HG03045 (cell line): ENCODE measurements at regions not wholly inside any gene's neighbourhood (a gene's known extent, or its start where the extent isn't known, plus 50 kb on each side); places are given as distances from the start of the nearest gene placed in this dataset.

Experiments used
- ATAC-seq: cut with Tn5 transposase; IDR thresholded peaks from one replicate; pipeline ENCODE4 v1.9.1; 2021; ENCODE audit warnings: mild to moderate bottlenecking, moderate library complexity; ENCODE audit not compliant: unreplicated experiment

DNA sequence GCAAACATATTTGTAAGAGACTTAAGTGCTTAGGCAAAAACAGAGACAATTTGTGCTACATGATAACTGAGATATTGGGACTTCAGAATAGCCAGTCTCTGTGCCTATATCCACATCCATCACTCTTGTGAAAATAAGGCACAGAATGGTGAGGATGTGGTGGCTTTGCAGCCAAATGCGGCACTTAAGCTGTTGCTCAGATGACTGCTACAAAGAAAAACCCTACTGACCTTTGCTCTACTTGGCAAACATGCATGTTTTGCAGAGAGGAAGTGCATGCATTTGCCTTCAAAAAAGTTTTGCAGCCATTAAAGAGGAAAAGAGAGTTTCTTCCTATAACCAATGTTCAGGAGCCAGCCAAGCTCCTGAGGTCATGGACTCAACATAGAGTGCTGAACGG is 675.0 kb upstream of the KIRREL3 start:
- ATAC-seq: no peak

DNA sequence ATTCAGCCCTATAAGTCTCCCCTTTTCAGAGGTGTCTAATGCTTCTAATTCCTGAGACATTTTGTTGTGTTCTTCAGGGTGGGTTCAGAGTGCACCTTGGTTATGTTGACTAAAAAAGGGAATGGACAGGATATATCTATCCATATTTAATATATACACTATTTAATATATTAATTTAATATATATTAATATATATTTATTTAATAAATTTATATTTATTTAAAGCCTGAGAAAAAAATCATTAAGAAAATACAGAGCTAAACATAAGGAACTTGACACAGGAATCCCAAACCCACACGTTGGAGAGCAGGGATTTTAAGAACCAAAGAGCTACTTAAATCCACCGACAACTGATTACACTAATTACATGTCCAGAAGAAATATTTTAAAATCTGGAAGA is 674.2 kb upstream of the KIRREL3 start:
- no peak for ATAC-seq

DNA sequence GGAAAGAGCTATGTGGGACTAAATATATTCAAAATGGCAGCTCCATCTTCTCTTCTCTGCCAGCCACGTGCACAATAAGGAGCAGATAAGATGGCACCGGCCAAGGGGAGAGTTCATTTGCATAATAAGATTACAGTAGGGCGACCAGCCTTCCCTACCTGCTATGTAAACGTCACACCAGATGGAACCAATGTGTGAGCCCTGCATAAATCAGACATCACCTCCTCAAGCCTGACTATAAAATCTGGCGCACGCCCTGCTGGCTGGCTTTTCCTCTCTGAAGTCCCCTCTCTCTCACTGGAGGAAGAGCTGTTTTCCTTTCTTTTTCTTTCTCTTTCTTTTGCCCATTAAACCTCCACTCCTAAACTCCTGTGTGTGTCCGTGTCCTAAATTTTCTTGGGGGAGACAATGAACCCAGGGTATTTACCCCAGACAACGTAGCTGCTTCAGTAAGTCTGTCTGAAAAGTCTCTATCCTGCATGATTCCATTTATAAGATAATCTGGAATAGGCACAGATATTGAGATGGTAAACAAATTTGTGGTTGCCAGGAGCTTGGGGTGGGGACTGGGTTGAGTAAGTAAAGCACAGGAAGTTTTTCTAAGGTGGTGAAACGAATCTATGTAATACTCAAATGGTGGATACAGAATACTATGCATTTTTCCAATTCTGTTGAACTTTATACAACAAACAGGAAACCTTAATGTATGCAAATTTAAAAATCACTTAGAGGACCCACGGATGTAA is 670.0 kb upstream of the KIRREL3 start:
- no peak for ATAC-seq

DNA sequence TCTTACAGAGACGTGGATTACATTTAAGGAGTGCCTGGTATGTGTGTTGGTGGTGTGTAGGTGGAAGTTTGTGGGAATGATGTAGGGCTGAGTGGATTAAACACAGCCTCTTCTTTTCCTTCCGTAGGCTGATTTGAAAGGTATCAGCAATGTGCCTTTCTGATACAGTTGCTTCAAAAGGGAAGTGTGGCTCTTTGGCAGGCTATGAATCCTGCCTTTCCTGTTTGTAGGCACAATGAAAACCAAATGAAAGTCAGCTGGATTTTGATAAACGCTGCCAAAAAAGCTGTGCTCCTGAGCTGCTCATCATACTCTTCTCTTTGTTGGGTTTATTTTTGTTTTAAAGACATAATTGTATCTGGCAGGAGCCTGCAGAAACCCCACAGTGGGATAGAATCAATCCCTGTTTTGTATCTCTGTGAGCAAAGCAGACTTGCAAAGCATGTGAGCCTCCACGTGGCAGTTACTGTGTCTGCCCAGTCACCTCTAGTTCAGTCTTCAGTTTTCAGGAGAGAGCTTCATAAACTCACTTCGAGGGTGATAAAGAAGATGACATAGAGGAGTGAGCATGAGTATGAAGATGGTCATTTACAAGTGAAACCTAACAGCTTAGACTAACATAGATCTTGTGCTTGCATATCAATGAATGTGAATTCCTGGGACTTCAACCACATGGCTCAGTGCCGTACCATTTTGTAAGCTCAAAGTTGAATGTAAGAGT is 655.7 kb upstream of the KIRREL3 start:
- no peak for ATAC-seq

DNA sequence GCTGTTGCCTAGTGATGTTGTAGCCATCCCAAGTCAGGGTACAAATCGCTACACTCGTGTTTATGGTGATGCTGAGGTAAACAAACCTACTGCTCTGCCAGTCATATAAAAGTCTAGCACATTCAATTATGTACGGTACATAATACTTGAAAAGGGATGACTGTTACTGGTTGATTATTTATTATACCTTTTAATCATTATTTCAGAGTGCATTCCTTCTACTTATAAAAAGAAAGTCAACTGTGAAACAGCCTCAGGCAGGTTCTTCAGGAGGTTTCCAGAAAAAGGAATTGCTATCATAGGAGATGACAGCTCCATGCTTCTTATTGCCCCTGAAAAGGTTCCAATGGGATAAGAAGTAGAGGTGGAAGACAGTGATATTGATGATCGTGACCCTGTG is 652.5 kb upstream of the KIRREL3 start:
- no peak for ATAC-seq

DNA sequence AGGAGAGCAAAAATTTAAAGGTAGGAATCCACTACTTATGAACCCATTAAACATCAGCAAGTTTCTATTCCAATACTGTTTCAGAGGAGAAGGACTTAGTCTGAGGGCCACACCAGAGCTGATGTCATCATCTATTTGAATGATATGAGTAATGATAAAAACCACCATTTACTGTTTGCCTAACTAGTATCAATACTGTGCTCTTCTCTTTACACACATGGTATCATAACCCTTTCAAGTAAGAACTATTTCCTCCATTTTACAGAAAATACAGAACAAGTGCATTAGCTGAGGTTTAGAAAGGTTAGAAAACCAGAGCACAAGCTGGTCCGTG is 651.3 kb upstream of the KIRREL3 start:
- no peak for ATAC-seq

DNA sequence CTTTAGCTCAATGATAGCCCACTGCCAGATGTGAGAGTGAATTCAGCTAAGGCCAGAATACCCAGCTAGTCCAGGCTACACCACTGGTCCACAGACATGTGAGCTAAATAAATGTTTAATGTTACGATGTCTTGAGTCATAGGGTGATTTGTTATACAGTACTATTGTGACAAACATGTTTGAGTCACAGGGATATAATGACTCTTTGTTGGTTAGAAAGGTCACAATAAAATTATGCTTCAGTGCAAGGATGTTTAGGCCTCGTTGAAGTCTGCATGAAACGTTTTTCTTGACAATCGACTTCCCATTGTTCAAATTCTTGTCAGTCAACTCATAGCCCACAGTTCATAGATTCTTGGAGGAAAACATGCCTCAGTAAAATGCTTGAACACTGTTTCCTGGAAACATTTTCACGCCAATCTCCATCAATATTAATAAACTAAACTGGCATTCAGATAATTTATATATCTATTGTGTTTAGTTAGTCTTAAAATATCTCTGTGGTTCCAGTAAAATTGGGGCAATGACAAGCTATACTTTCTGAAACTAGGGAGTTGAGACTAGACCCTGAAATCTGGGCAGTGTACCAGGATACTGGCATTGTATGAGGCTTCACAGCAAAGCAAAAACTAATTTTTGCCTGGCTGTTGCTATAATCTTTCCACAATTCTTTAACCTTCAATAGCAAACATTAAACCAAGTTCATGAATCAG is 650.8 kb upstream of the KIRREL3 start:
- ATAC-seq: no peak

DNA sequence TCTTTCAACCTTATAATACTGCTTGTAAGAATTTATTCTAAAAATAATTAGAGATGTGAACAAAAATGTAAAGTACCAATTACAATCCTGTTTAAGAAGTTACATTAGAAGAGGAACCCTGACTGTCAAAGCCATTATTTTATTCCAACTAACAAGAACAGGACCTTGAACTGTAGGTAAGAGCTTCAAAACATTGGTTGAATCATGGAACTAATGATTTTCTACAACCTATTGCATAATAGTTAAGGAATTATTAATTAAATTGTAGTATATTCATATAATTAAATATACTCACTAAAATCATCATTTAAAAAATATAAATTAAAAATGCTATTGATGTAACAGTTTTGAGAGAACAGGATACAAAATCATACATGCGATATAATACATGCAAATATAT is 649.4 kb upstream of the KIRREL3 start:
- no peak for ATAC-seq

DNA sequence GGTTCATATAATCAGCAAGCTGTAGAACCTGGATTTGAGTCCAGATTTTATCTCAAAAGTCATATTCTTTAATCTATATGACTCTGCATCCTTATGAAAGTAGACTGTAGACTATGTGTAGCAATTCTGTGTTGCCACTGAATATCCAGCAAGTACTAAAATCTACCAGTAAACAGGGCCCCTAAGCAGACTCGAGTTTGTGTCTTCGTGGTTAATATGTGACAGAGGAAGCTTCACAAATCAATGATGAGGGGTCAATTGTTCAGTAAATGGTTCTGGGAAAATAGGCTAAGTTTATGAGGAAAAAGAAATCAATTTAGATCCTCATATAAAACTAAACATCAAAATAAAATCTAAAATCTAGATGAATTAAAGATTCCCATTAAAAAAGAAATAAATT is 648.5 kb upstream of the KIRREL3 start:
- no peak for ATAC-seq

DNA sequence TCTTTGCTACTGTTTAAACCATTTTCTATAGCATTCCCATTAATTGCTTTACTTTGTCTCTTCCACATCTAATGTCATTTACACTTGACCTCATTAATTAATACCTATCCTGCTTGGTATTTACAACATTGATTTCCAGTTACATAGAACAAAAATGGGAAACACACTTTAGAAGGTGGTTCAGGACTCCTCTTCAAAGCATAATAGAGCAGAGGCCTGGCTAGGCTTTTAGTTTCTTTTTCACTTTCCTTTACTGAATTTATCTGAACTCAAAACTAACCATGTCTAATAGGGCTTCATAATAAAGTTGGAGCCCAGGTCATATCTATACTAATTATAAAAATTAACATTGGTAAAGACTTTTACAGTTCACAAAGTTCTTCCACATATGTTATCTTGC is 648.0 kb upstream of the KIRREL3 start:
- no peak for ATAC-seq

DNA sequence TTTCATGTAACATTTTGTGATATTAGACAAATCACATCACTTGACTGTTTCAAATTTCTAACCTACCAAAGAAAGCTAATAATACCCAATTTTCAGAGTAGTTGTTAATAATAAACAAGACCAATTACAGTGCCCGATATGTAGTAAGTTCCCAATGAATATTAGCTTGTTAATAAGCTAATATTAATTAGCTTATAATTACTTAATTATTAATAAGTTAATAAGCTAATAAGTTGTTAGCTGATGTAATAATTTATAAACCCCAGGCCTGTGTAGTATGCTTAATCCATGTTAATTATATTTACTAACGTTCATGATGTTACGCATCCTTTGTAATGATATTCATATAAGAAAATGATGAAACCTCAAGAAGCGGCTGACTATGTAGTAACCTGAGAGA is 643.8 kb upstream of the KIRREL3 start:
- no peak for ATAC-seq

DNA sequence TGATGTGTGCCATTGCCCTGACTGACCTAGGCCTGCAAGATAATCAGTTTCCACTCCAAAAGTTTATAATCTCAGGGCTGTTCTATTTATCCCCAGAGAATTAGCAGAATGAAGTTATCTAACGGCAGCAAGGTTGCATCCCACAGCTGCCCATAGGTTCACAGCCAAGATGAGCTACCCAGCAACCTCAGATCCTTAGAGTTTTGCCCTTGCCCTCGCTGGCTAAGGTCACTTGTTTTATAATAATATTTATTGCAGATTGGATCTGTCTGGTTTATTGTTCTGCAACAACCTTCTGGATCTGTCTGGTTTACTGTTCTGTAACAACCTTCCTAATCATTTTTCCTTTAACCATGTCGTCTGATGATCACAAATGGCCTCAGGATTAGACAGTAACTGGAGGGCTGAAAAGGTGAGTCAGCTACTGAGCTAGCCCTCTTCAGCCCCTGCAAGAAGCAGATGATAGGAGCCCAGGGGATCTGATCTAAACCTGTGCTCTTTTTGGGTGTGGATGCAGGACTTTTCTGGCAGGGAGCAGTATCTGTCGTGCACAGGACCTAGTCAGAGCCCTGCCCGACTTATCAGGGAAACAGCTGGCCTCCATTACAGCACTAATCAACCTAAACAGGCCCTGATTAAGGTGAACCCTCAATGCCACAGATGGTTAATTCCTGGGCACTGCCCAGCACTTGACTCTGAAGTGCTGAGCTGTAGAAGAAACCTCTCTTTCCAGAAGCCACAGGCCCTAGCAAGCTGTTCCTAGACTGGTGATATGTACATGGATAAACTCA is 642.9 kb upstream of the KIRREL3 start:
- no peak for ATAC-seq

DNA sequence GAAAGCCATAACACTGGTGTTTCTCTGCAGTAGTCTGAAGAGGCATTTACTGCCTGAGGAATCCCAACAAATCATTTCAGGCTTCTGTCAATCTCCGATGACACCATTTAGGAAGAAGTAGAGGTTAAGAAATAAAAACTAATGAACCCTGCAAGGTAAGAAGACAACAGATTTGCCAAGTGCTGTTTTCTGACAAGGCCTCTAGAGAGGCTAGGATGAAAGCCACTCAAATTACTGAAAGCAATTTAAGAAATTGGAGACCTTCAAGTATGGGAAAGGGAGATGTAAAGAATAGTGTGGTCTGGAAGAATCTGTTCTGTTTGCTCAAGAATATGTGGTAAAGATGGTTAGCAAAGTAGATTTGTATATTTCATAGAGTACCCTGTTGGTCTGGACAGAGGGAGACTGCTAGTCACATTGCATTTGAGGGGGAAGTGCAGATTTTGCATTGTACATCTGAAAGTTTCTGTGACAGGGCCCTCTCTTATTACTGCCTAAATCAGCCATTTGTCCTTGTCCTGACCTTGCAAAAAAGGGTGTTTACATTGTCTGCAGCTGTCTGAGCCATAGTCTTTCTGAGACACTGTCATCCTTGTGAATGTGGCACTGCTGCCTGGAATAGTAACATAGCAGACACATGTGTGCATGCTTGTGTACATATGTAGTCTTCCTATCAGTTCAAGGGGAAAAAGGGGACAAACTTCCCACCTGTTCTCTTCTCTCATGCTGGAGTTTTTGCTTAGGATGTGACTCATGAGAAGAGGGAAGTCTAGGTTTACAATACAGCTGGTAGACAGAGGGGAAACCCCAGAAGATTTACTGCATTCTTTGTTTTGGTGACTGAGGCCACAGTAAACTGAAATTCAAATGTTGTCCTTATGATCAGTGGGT is 640.2 kb upstream of the KIRREL3 start:
- ATAC-seq: no peak

DNA sequence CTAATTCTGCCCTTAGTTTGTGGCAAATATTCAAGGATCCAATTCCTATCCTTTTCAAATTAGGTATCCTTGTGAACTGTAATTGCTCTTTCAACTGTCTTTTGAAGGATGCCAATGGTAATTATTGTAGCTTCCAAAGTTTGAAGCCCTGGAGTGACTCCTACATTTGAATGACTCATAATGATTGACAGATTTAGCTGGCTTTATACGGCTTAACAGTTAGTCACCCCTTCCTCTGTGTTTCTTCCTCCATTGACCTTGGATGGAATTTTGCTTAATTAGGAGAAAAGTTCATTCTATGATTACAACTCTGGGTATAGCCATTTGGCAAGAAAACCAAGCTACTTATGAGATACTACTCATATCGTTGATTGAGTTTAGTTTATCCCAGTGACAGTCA is 639.3 kb upstream of the KIRREL3 start:
- no peak for ATAC-seq

DNA sequence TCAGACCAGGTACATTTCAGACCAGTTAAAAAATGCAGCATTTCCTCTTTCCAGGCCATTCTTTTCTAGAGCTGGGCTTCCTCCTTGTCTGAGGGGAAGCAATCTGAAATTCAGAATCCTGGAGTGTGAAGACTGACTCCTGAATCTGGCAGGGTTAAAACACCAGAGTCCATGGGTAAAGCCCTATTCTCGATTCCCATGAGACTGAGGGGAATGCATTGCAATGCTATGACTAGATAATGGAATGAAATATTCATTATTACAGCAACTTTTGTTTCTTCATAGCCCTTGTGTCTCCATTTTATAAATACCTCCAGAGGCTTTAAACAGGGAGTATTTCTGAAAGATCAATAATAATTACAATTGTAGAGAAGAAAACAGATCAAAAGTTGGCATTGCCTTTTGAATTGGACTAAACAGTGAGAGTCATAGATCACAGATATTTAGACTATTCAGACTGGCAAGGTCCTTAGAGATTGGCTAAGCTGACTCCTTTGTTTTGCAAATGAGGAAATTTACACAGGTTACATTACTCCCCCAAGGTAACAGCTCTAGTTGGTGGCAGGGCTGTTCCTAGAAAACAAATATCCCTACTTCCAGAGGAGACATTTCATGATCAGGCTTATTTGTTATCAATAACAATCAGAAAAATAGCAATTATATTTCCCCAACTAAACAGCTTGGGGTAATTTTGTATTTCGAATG is 632.6 kb upstream of the KIRREL3 start:
- no peak for ATAC-seq

DNA sequence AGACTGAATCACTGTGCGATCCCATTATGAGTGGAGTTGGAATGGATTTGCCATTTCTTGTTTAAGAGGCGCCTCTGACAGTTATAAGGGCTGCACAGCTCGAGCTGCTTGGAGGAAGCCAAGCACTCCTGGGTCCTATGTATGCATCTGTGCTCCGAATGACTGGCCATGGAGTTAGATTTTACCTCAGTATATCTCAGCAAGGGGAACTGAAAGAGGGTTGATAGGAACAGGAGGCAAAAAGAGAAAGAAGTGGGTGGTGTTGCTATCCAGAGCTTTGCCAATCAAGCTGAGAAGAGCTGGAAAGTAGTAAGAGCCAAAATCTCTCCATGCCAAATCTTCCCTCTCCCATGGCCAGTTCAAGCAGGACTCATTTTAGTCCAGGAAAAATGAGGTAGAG is 632.0 kb upstream of the KIRREL3 start:
- no peak for ATAC-seq

DNA sequence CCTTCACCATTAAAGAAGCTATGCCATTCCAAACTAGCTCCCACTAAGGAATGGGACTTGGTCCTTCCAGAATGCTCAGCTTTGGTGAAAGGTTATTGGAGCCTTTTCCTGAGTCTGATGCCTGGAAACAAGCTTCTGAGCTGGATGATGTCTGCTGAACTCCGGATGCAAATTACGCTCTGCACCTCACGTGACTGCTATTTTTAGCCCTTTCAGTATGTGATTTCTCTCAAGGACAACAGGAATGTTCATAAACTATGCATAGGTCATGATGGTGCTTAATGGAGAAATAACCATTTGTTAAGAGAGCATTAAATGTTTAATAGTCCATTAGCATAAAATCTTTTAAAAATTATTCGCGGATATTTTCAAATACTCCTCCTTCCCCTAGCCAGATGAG is 631.4 kb upstream of the KIRREL3 start:
- no peak for ATAC-seq

DNA sequence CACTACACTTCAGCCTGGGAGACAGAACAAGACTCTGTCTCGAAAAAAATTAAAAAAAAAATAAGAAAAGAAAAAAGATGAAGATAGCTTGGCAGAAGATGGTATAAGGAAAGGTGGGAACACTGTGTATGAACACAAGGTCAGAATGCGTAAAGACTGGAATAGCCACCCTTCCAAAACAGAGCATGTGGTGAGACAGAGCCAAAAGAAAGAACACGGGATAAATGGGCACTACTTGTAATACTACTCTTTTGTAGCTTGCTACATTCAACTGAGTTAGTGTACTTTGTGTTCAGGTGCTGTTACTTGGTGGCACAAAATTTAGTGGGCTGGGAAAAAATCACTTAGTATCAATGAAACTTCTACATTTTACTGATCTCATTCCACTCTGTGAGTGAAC is 628.6 kb upstream of the KIRREL3 start:
- ATAC-seq: no peak

DNA sequence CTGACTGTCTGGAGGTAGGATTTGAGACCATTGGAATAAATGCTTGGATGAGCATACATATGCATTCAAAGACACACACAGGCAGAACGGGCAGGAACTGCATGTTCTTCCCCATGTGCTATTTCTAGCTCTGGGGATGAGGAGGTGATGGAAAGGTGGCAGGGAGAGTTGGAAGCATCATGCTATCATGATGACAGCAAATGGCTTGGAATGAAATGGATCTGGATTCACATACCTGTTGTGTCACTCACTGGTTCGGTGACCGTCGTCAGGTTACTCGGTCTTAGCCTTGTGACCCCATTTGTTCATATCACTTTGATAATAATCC is 627.9 kb upstream of the KIRREL3 start:
- no peak for ATAC-seq
